Colonic mucosa (tissue), 4 donors: ENCODE measurements at regions not wholly inside any gene's neighbourhood (a gene's known extent, or its start where the extent isn't known, plus 50 kb on each side); places are given as distances from the start of the nearest gene placed in this dataset.

ENCODE experiments used
- DNase-seq: peaks from one replicate; pipeline ENCODE4 v3.0.0-alpha.2; 2020
- H3K27ac ChIP-seq: fragments of 200-600 bp; one replicate; pipeline ENCODE4 v1.8.0; 2021
- H3K27me3 ChIP-seq: fragments of 200-600 bp; one replicate; pipeline ENCODE4 v1.8.0; 2021
- H3K36me3 ChIP-seq: fragments of 200-600 bp; one replicate; pipeline ENCODE4 v1.8.0; 2021
- H3K4me1 ChIP-seq: fragments of 200-600 bp; one replicate; pipeline ENCODE4 v1.8.0; 2021; ENCODE audit warnings: mild to moderate bottlenecking
- H3K4me3 ChIP-seq: fragments of 200-600 bp; one replicate; pipeline ENCODE4 v1.8.0; 2021
- H3K9ac ChIP-seq, 2 donors: one replicate each; pipeline ENCODE4 v1.7.0; 2013; ENCODE audit warnings: control low read depth in 2 of 2, low read depth in 2 of 2, low read length in 2 of 2
- H3K9me3 ChIP-seq: fragments of 200-600 bp; one replicate; pipeline ENCODE4 v1.8.0; 2021
- CTCF ChIP-seq: fragments of 200-600 bp; IDR thresholded peaks from one replicate; pipeline ENCODE4 v1.8.0; 2022; ENCODE audit warnings: antibody characterized with exemption, mild to moderate bottlenecking
- intact Hi-C: fragments of 100-400 bp; cut with DNase I; formaldehyde crosslinking; loops from one replicate; pipeline ENCODE4 v1.14.1; 2022
- donor health status: healthy.
- donor health status: DM: no; HTN: no; CAD: no.
- donor health status: DM: no; HTN: no; CAD: no.

DNA sequence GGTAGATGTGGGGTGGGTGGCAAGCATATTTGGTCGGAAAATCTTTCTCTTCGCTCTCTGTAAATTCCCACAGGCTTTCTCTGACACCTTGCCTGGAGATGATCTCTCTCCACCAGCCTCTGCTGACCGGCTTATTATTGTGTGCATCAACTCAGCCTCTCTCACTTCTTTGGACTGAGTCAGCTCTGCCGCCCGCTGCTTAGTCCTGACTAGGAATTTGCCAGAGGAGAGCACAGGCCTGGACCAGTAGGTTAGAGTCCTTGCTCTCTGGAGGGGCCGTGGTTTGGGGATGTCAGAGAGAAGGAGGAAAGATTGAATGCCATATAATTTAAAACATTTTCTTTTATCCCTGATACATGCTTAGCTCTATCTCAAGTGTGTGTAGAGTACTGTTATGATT lies 242.6 kb upstream of the THSD7B start:
- TF ChIP-seq CTCF, result no peak
- no peak for DNase-seq
- Histone ChIP-seq H3K4me3 (no peak overlapping the region), H3K9me3 (no peaks in the 10 kb centered on the region), H3K27me3 (no peaks in the 10 kb centered on the region), H3K4me1 (no peaks in the 10 kb centered on the region), H3K9ac (no peak overlapping the region), H3K36me3 (no peaks in the 10 kb centered on the region), H3K27ac (no peak overlapping the region)
- intact Hi-C loops, result no loop called here

DNA sequence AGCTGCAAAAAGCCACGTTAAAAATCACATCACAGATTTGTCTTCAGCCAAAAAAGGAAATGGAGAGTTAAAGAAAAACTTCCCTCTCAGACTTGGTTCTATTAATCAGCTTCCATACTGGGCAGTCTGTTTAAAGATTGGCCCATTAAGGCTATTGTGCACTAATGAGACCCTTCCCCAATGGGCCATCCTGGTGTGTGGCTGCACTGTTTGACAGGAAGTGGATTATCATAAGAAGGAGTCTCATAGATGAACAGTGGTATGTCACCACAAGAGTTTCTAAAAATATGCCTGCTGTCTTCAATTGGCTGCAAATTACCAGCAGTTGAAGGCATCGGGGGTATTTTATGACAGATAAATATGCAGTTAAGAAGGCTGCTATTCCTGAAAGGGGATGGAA lies 247.6 kb upstream of the THSD7B start:
- H3K36me3 ChIP-seq, result no peaks in the 10 kb centered on the region
- no peaks in the 10 kb centered on the region for H3K4me1 ChIP-seq
- no peaks in the 10 kb centered on the region for H3K9me3 ChIP-seq
- no peak for DNase-seq
- no peak overlapping the region for H3K27ac ChIP-seq
- no peak overlapping the region for H3K9ac ChIP-seq
- H3K4me3 ChIP-seq, result no peak overlapping the region
- no peak for TF ChIP-seq CTCF
- intact Hi-C loops, result no loop called here
- no peaks in the 10 kb centered on the region for H3K27me3 ChIP-seq

- intact Hi-C loops, result no loop called here
- Histone ChIP-seq H3K27me3 (no peaks in the 10 kb centered on the region), H3K27ac (no peak overlapping the region), H3K4me1 (no peaks in the 10 kb centered on the region), H3K9ac (no peak overlapping the region), H3K36me3 (no peaks in the 10 kb centered on the region), H3K9me3 (no peaks in the 10 kb centered on the region), H3K4me3 (no peak overlapping the region)
- TF ChIP-seq CTCF, result no peak
- DNase-seq, result no peak
Observed at GRCh38 chr2:136510244-136510643, 255.1 kb upstream of the THSD7B start.

- Histone ChIP-seq H3K4me3 (no peak overlapping the region), H3K9ac (no peak overlapping the region), H3K9me3 (no peaks in the 10 kb centered on the region), H3K4me1 (no peaks in the 10 kb centered on the region), H3K27me3 (no peaks in the 10 kb centered on the region), H3K27ac (no peak overlapping the region), H3K36me3 (no peaks in the 10 kb centered on the region)
- no peak for DNase-seq
- no peak for TF ChIP-seq CTCF
- intact Hi-C loops, result no loop called here
Observed at GRCh38 chr2:136505462-136505861, 259.9 kb upstream of the THSD7B start.

- Histone ChIP-seq H3K9me3 (no peaks in the 10 kb centered on the region), H3K4me3 (no peak overlapping the region), H3K36me3 (no peaks in the 10 kb centered on the region), H3K9ac (no peak overlapping the region), H3K4me1 (no peaks in the 10 kb centered on the region), H3K27ac (no peak overlapping the region), H3K27me3 (no peaks in the 10 kb centered on the region)
- no peak for TF ChIP-seq CTCF
- no peak for DNase-seq
- intact Hi-C loops, result no loop called here
Observed at GRCh38 chr2:136502660-136503059, 262.7 kb upstream of the THSD7B start.

DNA sequence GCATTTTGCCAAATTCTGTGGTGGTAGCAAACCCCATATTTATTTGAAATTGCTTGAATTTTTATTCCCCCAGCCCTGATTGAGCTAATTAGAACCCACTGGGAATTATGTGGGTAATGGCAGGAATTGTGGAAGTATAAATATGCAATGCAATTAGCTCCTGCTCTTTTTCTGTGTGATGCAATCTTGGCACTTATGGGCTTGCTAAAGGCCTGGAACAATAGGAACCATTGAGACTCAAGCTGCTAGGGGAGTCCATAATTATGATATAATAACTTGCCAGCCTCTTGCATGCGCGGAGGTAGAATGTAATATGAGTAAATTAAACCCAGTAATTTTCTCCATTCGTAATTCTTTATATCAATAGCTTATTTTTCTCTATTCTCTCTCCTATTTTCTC lies 267.6 kb upstream of the THSD7B start:
- no peaks in the 10 kb centered on the region for H3K4me1 ChIP-seq
- no peak for DNase-seq
- H3K9me3 ChIP-seq, result no peaks in the 10 kb centered on the region
- no peaks in the 10 kb centered on the region for H3K27me3 ChIP-seq
- no peak overlapping the region for H3K27ac ChIP-seq
- intact Hi-C loops, result no loop called here
- H3K36me3 ChIP-seq, result no peaks in the 10 kb centered on the region
- no peak overlapping the region for H3K9ac ChIP-seq
- TF ChIP-seq CTCF, result no peak
- H3K4me3 ChIP-seq, result no peak overlapping the region
